ENCODE measurements at regions not wholly inside any gene's neighbourhood (a gene's known extent, or its start where the extent isn't known, plus 50 kb on each side); places are given as distances from the start of the nearest gene placed in this dataset.

DNA sequence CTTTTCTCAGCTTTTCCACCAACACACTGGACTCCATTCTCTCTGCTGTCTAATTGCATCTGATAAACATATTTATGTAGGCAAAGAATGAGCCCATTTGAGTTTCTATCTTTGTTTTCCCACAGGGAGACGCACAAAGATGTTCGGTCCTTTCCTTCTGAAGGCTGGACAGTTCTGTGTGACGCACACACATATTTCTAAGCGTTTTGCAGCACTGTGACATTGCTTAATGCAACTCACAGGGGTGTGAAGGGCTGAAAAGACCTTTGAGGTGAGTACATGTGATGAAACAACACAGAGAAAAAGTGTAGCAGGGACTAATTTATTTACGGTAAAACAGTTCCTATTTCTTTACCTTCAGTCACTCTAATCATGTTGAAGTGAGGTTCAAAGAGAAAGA lies 323.1 kb upstream of the RUNX1 start:
- DNase-seq: no peak
- no peak for TF ChIP-seq POLR2A (IDR thresholded peaks at IDR 0.05)
- TF ChIP-seq, protein P1, sequence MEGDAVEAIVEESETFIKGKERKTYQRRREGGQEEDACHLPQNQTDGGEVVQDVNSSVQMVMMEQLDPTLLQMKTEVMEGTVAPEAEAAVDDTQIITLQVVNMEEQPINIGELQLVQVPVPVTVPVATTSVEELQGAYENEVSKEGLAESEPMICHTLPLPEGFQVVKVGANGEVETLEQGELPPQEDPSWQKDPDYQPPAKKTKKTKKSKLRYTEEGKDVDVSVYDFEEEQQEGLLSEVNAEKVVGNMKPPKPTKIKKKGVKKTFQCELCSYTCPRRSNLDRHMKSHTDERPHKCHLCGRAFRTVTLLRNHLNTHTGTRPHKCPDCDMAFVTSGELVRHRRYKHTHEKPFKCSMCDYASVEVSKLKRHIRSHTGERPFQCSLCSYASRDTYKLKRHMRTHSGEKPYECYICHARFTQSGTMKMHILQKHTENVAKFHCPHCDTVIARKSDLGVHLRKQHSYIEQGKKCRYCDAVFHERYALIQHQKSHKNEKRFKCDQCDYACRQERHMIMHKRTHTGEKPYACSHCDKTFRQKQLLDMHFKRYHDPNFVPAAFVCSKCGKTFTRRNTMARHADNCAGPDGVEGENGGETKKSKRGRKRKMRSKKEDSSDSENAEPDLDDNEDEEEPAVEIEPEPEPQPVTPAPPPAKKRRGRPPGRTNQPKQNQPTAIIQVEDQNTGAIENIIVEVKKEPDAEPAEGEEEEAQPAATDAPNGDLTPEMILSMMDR (IDR thresholded peaks at IDR 0.05): no peak
- Histone ChIP-seq H3K36me3 (no peaks in the 10 kb centered on the region), H3K27ac (no peak overlapping the region), H3K27me3 (no peaks in the 10 kb centered on the region), H3K9me3 (no peaks in the 10 kb centered on the region), H3K4me1 (peaks cover 0 to 2% (median 0%) of the 10 kb centered on the region in 12 donors), H3K4me3 (no peak overlapping the region)
- 74 to 84% (median 80%) methylated on average over 5 of the region's 5 CpGs for WGBS, 4 donors
- ATAC-seq: no peak
- intact Hi-C loops (cut with DNase I): no loop called here

DNA sequence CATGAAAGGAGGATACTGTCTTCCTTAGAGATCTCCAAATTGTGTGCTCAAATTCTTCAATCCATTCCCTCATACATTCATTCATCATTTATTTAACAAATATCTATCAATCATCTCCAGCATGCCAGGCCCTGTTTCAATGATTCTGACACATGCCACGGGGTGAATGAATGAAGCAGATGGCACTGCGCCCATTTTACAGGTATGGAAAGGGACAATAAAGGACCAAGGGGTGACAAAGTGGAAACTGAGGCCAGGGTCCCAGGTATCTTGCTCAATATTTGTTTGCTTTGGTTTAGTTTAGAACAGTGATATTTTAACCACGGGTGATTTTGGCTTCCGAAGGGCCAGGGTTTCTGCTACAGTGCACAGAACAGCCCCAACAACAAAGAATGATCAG lies 321.6 kb upstream of the RUNX1 start:
- DNase-seq (no peak), ATAC-seq (no peak)
- Histone ChIP-seq H3K9me3 (no peaks in the 10 kb centered on the region), H3K27ac (no peak overlapping the region), H3K4me1 (peaks cover 0 to 12% (median 0%) of the 10 kb centered on the region in 12 donors), H3K4me3 (no peak overlapping the region), H3K27me3 (no peaks in the 10 kb centered on the region), H3K36me3 (no peaks in the 10 kb centered on the region)
- WGBS, 4 donors: 79 to 89% (median 83%) methylated on average over 4 of the region's 4 CpGs
- intact Hi-C loops (cut with DNase I): no loop called here
- TF ChIP-seq, protein P1 (IDR thresholded peaks at IDR 0.05): no peak
- no peak for TF ChIP-seq POLR2A (IDR thresholded peaks at IDR 0.05)

DNA sequence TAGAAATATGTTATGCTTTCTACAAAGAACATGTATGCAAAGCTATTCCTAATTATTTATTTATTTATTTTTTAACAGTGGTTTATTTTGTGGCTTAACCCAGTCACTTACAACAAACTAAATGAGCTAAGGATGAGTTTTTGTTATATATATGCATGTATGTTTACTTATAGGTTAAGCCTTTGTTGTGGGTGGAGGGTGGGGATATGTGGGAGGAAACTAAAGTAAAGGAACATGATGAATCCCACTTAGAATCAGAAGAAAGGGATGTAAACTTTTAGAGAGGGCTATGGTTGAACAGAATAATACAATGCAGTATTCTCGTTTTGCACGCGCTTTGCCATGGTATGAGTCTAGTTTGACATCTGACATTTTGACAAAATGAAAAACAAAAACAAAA lies 321.0 kb upstream of the RUNX1 start:
- Histone ChIP-seq H3K36me3 (no peaks in the 10 kb centered on the region), H3K27me3 (no peaks in the 10 kb centered on the region), H3K9me3 (no peaks in the 10 kb centered on the region), H3K27ac (no peak overlapping the region), H3K4me3 (no peak overlapping the region), H3K4me1 (peaks cover 0 to 12% (median 0%) of the 10 kb centered on the region in 12 donors)
- DNase-seq: no peak
- 83 to 95% (median 90%) methylated on average over 3 of the region's 3 CpGs for WGBS, 4 donors
- TF ChIP-seq POLR2A (IDR thresholded peaks at IDR 0.05): no peak
- TF ChIP-seq, protein P1 (IDR thresholded peaks at IDR 0.05): no peak
- intact Hi-C loops (cut with DNase I): no loop called here
- ATAC-seq: no peak

DNA sequence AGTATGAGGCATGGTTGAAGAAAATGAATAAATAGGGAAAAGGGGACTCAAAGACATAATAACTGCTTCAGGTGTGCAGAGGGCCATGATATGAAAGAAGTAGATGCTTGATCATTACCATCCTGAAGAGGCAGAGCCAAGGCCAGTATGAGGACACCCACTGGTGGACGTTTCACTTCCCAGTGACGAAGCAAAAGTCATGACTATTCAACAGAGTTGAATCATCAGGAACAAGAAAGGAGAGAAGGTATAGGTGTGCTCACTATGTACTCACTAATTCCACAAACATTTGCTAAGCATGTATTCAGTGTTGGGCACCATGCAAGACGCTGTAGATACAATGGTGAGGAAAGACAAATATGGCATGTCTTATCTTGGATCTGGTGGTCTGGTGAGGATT lies 319.2 kb upstream of the RUNX1 start:
- no peak for TF ChIP-seq POLR2A (IDR thresholded peaks at IDR 0.05)
- TF ChIP-seq, protein P1 (IDR thresholded peaks at IDR 0.05): no peak
- Histone ChIP-seq H3K4me1 (peaks cover 0 to 12% (median 0%) of the 10 kb centered on the region in 12 donors), H3K36me3 (no peaks in the 10 kb centered on the region), H3K27ac (no peak overlapping the region), H3K27me3 (no peaks in the 10 kb centered on the region), H3K9me3 (no peaks in the 10 kb centered on the region), H3K4me3 (no peak overlapping the region)
- WGBS, 4 donors: 80 to 83% (median 81%) methylated on average over 3 of the region's 3 CpGs
- ATAC-seq (no peak), DNase-seq (no peak)
- intact Hi-C loops (cut with DNase I): no loop called here

Data from heart left ventricle (tissue), 16 donors.